Nephron progenitor cell (in vitro differentiated cells): ENCODE measurements at regions not wholly inside any gene's neighbourhood (a gene's known extent, or its start where the extent isn't known, plus 50 kb on each side); places are given as distances from the start of the nearest gene placed in this dataset.
"Not testable (repeated sequence)": the region's sequence is repeated elsewhere in the genome, so short reads cannot be mapped to it uniquely, and the experiment has no call there.

Experiments used
- DNase-seq: peaks from one replicate; pipeline ENCODE4 v3.0.0; 2021
- H3K27ac Mint-ChIP-seq: 2 replicates; pipeline ENCODE4 v1.8.0; 2021; ENCODE audit warnings: mild to moderate bottlenecking, moderate library complexity, mixed read lengths
- H3K27me3 Mint-ChIP-seq: 2 replicates; pipeline ENCODE4 v1.8.0; 2021; ENCODE audit warnings: mild to moderate bottlenecking, low read depth, mixed read lengths; ENCODE audit not compliant: poor library complexity
- H3K36me3 Mint-ChIP-seq: 2 replicates; pipeline ENCODE4 v1.8.0; 2021; ENCODE audit warnings: low read depth, mixed read lengths
- H3K4me1 Mint-ChIP-seq: 2 replicates; pipeline ENCODE4 v1.8.0; 2021; ENCODE audit warnings: mixed read lengths
- H3K4me3 Mint-ChIP-seq: 2 replicates; pipeline ENCODE4 v1.8.0; 2021; ENCODE audit warnings: mild to moderate bottlenecking, moderate library complexity, mixed read lengths
- H3K9me3 Mint-ChIP-seq: 2 replicates; pipeline ENCODE4 v1.8.0; 2021; ENCODE audit warnings: mild to moderate bottlenecking, moderate library complexity, mixed read lengths
- TF ChIP-seq, protein P1 (sequence below): fragments of 200-600 bp; sonication (generic); IDR thresholded peaks from 2 replicates; pipeline ENCODE4 v1.5.0; 2021; ENCODE audit warnings: antibody characterized with exemption

DNA sequence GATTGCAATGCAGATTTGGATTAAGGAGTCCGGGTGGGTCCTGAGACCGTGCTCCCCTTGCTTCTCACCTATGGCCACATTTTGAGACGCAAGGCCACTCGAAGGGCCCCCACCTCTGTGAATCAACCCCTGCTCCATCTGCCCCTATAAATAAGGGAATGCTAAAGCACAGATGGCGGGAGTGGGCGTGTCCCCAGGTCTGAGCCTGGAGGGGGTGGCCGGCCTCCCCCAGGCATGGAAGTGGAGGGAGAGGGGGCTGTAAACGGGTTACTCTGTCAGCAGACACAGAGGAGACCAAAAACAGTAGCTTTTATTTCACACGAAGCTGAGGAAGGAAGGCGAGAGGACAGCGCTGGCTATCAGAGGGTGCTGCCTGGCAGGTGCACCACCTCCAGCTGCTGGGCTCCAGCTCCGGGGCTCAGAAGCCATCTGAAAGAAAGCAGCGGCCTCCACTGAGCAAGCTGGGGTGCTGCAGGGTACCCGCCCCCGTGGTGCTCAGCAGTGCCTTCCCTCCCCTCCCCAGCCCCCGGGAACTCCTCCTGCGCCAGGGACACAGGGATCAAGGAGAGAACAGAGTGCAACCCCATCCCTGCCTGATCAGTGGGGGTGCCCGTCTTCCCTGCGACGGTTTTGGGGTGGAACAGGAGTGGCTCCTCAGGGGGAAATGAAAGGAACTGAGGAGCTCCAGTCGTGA lies 56.7 kb upstream of the RAB6C start:
- H3K27me3 Mint-ChIP-seq, result peaks cover 62% of the 10 kb centered on the region

DNA sequence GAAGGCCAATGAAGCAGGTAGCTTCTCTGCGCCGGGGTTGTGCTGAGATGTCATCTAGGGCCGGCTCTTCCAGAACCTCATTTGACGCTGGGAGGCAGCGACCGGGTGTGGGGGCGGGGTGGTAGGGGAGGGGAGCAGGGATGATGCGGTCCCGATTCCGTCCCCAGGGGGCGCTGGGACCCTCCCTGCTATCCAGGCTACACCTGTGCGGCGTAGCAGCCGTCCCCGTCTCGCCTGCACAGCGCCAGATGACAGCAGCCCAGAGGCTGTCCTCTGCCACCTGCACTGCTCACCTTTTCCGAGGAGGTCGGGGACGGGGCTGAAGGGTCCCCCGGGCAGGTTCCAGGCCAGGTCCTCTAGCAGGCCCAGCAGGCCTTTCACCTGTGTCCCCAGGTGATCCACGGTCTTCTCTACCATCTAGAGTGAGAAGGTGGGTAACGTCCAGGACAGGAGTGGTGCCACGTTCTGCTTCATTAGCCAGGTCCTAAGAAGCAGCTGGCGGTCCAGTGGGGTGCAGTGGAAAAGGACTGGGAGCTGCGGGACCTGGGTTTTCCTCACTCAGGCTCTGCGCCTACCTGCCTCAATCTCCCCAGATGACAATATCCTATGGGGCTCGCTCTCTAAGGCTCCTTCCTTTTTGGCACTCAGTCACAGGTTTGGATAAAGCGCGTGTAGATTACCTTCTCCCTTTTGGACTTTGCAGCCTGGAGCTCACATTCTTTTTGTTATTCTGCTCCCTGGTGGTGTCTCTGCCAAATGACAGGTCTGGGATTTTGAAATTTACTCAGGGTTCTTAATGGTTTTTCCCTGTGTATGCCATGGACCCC lies 56.0 kb upstream of the RAB6C start:
- Mint-ChIP-seq H3K36me3 (peaks cover 4% of the 10 kb centered on the region), H3K9me3 (peaks cover 24% of the 10 kb centered on the region), H3K27ac (no peak overlapping the region), H3K4me3 (peak overlapping the region; percentile 74), H3K27me3 (peaks cover 62% of the 10 kb centered on the region), H3K4me1 (peaks cover 6% of the 10 kb centered on the region)
- peak; percentile 72 for DNase-seq
- TF ChIP-seq, protein P1, sequence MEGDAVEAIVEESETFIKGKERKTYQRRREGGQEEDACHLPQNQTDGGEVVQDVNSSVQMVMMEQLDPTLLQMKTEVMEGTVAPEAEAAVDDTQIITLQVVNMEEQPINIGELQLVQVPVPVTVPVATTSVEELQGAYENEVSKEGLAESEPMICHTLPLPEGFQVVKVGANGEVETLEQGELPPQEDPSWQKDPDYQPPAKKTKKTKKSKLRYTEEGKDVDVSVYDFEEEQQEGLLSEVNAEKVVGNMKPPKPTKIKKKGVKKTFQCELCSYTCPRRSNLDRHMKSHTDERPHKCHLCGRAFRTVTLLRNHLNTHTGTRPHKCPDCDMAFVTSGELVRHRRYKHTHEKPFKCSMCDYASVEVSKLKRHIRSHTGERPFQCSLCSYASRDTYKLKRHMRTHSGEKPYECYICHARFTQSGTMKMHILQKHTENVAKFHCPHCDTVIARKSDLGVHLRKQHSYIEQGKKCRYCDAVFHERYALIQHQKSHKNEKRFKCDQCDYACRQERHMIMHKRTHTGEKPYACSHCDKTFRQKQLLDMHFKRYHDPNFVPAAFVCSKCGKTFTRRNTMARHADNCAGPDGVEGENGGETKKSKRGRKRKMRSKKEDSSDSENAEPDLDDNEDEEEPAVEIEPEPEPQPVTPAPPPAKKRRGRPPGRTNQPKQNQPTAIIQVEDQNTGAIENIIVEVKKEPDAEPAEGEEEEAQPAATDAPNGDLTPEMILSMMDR, result peak; percentile 50

More for the DNA sequence above, 56.7 kb upstream of the RAB6C start:
- Mint-ChIP-seq H3K4me3 (peak overlapping the region; percentile 74), H3K9me3 (peaks cover 32% of the 10 kb centered on the region), H3K36me3 (peaks cover 4% of the 10 kb centered on the region), H3K4me1 (peaks cover 6% of the 10 kb centered on the region), H3K27ac (no peak overlapping the region)
- TF ChIP-seq, protein P1, result no peak
- peak; percentile 23 for DNase-seq

DNA sequence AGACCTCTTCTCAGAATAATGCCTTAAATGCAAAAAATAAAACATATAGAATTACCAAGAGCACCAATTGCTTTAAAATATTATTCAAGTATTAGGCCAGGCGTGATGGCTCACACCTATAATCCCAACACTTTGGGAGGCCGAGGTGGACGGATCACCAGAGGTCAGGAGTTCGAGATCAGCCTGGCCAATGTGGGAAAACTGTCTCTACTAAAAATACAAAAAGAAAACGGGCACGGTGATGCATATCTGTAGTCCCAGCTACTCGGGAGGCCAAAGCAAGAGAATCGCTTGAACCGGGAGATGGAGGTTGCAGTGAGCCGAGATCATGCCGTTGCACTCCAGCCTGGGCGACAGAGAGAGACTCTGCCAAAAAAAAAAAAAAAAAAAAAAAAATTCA lies 55.4 kb upstream of the RAB6C start:
- Mint-ChIP-seq H3K9me3 (peaks cover 18% of the 10 kb centered on the region), H3K27me3 (peaks cover 56% of the 10 kb centered on the region)
- H3K36me3 Mint-ChIP-seq, H3K4me1 Mint-ChIP-seq, H3K4me3 Mint-ChIP-seq, H3K27ac Mint-ChIP-seq, DNase-seq: not testable (repeated sequence)

DNA sequence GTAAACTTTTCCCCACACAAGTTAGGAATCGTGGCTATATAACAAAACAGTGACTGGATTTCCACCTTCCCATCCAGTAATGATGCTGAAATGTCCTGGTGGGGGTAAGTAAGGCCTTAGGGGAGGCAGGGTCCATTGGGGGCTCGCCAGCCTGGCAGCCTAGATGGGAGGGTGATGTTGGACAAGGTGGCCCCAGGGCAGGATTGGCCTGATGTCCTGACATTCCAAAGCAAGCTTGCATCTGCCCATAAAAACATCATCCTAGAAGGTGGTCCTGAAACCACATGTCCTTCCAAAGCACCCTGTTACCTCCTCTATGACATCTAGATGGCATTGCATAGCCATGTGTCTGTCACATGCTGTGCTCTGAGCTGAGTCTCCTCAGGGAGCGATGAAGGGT lies 54.1 kb upstream of the RAB6C start:
- Mint-ChIP-seq H3K27ac (no peak overlapping the region), H3K4me3 (no peak overlapping the region)
- no peak for DNase-seq

DNA sequence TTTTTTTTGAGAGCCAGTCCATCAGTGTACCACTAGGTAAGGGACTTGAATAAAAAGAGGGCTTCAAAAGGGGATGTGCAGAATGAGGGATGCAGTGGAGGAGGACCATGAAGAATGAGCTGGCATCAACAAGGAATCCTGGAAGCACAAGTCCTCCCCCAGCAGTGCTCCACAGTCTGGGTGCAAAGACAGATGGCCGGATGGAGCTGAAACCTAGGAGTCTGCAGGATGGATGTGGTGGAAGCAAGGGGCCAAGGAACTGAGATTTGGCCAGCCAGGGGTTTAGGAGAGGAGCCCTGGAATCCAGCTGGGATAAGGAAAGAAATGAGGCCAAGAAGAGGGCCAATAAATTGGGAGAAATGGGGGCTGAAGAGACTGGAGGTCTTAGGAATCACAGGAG lies 51.8 kb upstream of the RAB6C start:
- no peak overlapping the region for H3K27ac Mint-ChIP-seq
- H3K4me1 Mint-ChIP-seq, result peaks cover 6% of the 10 kb centered on the region
- no peaks in the 10 kb centered on the region for H3K9me3 Mint-ChIP-seq
- no peak overlapping the region for H3K4me3 Mint-ChIP-seq
- no peaks in the 10 kb centered on the region for H3K36me3 Mint-ChIP-seq
- no peak for DNase-seq
- TF ChIP-seq, protein P1, result no peak
- H3K27me3 Mint-ChIP-seq, result peaks cover 36% of the 10 kb centered on the region

More for the DNA sequence above, 54.1 kb upstream of the RAB6C start:
- Mint-ChIP-seq H3K27me3 (peaks cover 48% of the 10 kb centered on the region), H3K4me1 (peaks cover 6% of the 10 kb centered on the region), H3K36me3 (no peaks in the 10 kb centered on the region), H3K9me3 (peaks cover 5% of the 10 kb centered on the region)
- TF ChIP-seq, protein P1, result no peak
